Trophoblast cell (in vitro differentiated cells and primary cell): ENCODE measurements at regions not wholly inside any gene's neighbourhood (a gene's known extent, or its start where the extent isn't known, plus 50 kb on each side); places are given as distances from the start of the nearest gene placed in this dataset.

Source experiments
- DNase-seq, 2 donors: peaks; one replicate each; pipeline ENCODE4 v3.0.0-alpha.2; 2016
- H2AFZ ChIP-seq: 2 replicates; pipeline ENCODE4 v1.6.1; 2013; ENCODE audit warnings: low read length, moderate library complexity, mild to moderate bottlenecking; ENCODE audit not compliant: insufficient read depth, poor library complexity
- H2AK5ac ChIP-seq: 2 replicates; pipeline ENCODE4 v1.6.1; 2013; ENCODE audit warnings: mild to moderate bottlenecking, low read length
- H2BK120ac ChIP-seq: 2 replicates; pipeline ENCODE4 v1.6.1; 2013; ENCODE audit warnings: low read length, mild to moderate bottlenecking, moderate library complexity; ENCODE audit not compliant: insufficient read depth, poor library complexity
- H2BK12ac ChIP-seq: 2 replicates; pipeline ENCODE4 v1.6.1; 2013; ENCODE audit warnings: mild to moderate bottlenecking, low read length, moderate library complexity
- H2BK5ac ChIP-seq: 2 replicates; pipeline ENCODE4 v1.6.1; 2013; ENCODE audit warnings: low read length, low read depth, moderate library complexity, mild to moderate bottlenecking; ENCODE audit not compliant: poor library complexity
- H3K14ac ChIP-seq: 2 replicates; pipeline ENCODE4 v1.6.1; 2013; ENCODE audit warnings: mild to moderate bottlenecking, low read length
- H3K18ac ChIP-seq: 2 replicates; pipeline ENCODE4 v1.6.1; 2013; ENCODE audit warnings: mild to moderate bottlenecking, low read length
- H3K23ac ChIP-seq: 2 replicates; pipeline ENCODE4 v1.6.1; 2013; ENCODE audit warnings: low read length
- H3K27ac ChIP-seq: 2 replicates; pipeline ENCODE4 v1.5.1; 2013; ENCODE audit warnings: low read depth, mild to moderate bottlenecking, inconsistent platforms, low read length, moderate library complexity
- H3K27me3 ChIP-seq: 2 replicates; pipeline ENCODE4 v1.6.1; 2013; ENCODE audit warnings: inconsistent platforms, mild to moderate bottlenecking, low read length, moderate library complexity; ENCODE audit not compliant: insufficient read depth
- H3K36me3 ChIP-seq, 2 experiments: 1 replicate in 1 of 2; 2 replicates in 1 of 2; pipeline ENCODE4 v1.6.1; 2013; ENCODE audit warnings: low read length in 2 of 2, mild to moderate bottlenecking in 2 of 2, moderate library complexity in 1 of 2; ENCODE audit not compliant: insufficient read depth in 2 of 2, control insufficient read depth in 1 of 2
- H3K4ac ChIP-seq: 2 replicates; pipeline ENCODE4 v1.6.1; 2013; ENCODE audit warnings: low read depth, mild to moderate bottlenecking, low read length, moderate library complexity
- H3K4me1 ChIP-seq, 2 experiments: 1 replicate in 1 of 2; 2 replicates in 1 of 2; pipeline ENCODE4 v1.6.1; 2013; ENCODE audit warnings: low read length in 2 of 2, mild to moderate bottlenecking in 2 of 2, moderate library complexity in 1 of 2; ENCODE audit not compliant: insufficient read depth in 2 of 2, control insufficient read depth in 1 of 2
- H3K4me2 ChIP-seq: 2 replicates; pipeline ENCODE4 v1.6.1; 2013; ENCODE audit warnings: inconsistent platforms, mild to moderate bottlenecking, low read length, moderate library complexity
- H3K4me3 ChIP-seq: 2 replicates; pipeline ENCODE4 v1.5.1; 2013; ENCODE audit warnings: mild to moderate bottlenecking, low read depth, low read length, inconsistent platforms
- H3K79me1 ChIP-seq: one replicate; pipeline ENCODE4 v1.6.1; 2013; ENCODE audit warnings: low read length
- H3K79me2 ChIP-seq: 2 replicates; pipeline ENCODE4 v1.6.1; 2013; ENCODE audit warnings: low read length, mild to moderate bottlenecking; ENCODE audit not compliant: control insufficient read depth, insufficient read depth, poor library complexity
- H3K9ac ChIP-seq: 2 replicates; pipeline ENCODE4 v1.6.1; 2013; ENCODE audit warnings: mild to moderate bottlenecking, low read length
- H3K9me3 ChIP-seq: 2 replicates; pipeline ENCODE4 v1.6.1; 2013; ENCODE audit warnings: low read depth, mild to moderate bottlenecking, control low read depth, inconsistent platforms, low read length; ENCODE audit not compliant: insufficient read depth
- H4K12ac ChIP-seq: 2 replicates; pipeline ENCODE4 v1.6.1; 2013; ENCODE audit warnings: low read depth, mild to moderate bottlenecking, low read length, moderate library complexity
- H4K8ac ChIP-seq: 2 replicates; pipeline ENCODE4 v1.6.1; 2013; ENCODE audit warnings: low read depth, mild to moderate bottlenecking, low read length, moderate library complexity
- H4K91ac ChIP-seq: one replicate; pipeline ENCODE4 v1.6.1; 2013; ENCODE audit warnings: low read depth, mild to moderate bottlenecking, low read length, moderate library complexity
- WGBS: extraction: QIAGEN DNeasy Blood & Tissue Kit; methylation state at CpG from one replicate; pipeline ENCODE4 v1.1.7; 2013; ENCODE audit warnings: missing lambda C conversion rate; ENCODE audit not compliant: insufficient read length, insufficient coverage; ENCODE audit errors: extremely low coverage; 5-methylcytosine and 5-hydroxymethylcytosine counted together

GRCh38 chr3:72698154-72698917 lies 149.9 kb downstream of the SHQ1 start:
- Histone ChIP-seq H3K79me1 (no peaks in the 10 kb centered on the region), H2BK5ac (no peak overlapping the region), H3K4me3 (no peak overlapping the region), H3K9ac (no peak overlapping the region), H2BK12ac (no peak overlapping the region), H3K23ac (no peak overlapping the region), H3K4me1 (peaks cover 0 to 3% of the 10 kb centered on the region in 2 experiments), H2AFZ (no peak overlapping the region), H2AK5ac (no peak overlapping the region), H4K8ac (no peak overlapping the region), H3K4ac (no peak overlapping the region), H4K12ac (no peak overlapping the region), H3K79me2 (no peaks in the 10 kb centered on the region), H2BK120ac (no peak overlapping the region), H3K18ac (no peak overlapping the region), H3K4me2 (no peak overlapping the region), H3K9me3 (no peaks in the 10 kb centered on the region), H4K91ac (no peak overlapping the region), H3K27me3 (no peaks in the 10 kb centered on the region), H3K36me3 (no peaks in the 10 kb centered on the region), H3K27ac (no peak overlapping the region), H3K14ac (no peak overlapping the region)
- no CpG with 5 or more reads among the region's 3 CpGs for WGBS
- no peak for DNase-seq

- Histone ChIP-seq H3K27ac (no peak overlapping the region), H3K4me2 (no peak overlapping the region), H4K8ac (no peak overlapping the region), H2AFZ (no peak overlapping the region), H3K79me1 (no peaks in the 10 kb centered on the region), H2BK5ac (no peak overlapping the region), H3K36me3 (no peaks in the 10 kb centered on the region), H3K14ac (no peak overlapping the region), H3K4me1 (peaks cover 0 to 3% of the 10 kb centered on the region in 2 experiments), H3K79me2 (no peaks in the 10 kb centered on the region), H3K4me3 (no peak overlapping the region), H2AK5ac (no peak overlapping the region), H4K91ac (no peak overlapping the region), H3K4ac (no peak overlapping the region), H3K9ac (no peak overlapping the region), H3K23ac (no peak overlapping the region), H2BK120ac (no peak overlapping the region), H3K9me3 (no peaks in the 10 kb centered on the region), H4K12ac (no peak overlapping the region), H3K27me3 (no peaks in the 10 kb centered on the region), H2BK12ac (no peak overlapping the region), H3K18ac (no peak overlapping the region)
- DNase-seq = no peak
- 100% methylated on average over 1 of the region's 2 CpGs for WGBS
Observed at GRCh38 chr3:72697717-72698116, 150.5 kb downstream of the SHQ1 start.

GRCh38 chr3:72696815-72697214 lies 151.4 kb downstream of the SHQ1 start:
- H3K79me1 ChIP-seq = no peaks in the 10 kb centered on the region
- H3K4me1 ChIP-seq = peaks cover 0 to 3% of the 10 kb centered on the region in 2 experiments
- no peak overlapping the region for H4K12ac ChIP-seq
- H2BK12ac ChIP-seq = no peak overlapping the region
- no peak overlapping the region for H3K14ac ChIP-seq
- H3K36me3 ChIP-seq = no peaks in the 10 kb centered on the region
- no peak overlapping the region for H3K4me2 ChIP-seq
- H3K9me3 ChIP-seq = no peaks in the 10 kb centered on the region
- H3K79me2 ChIP-seq = no peaks in the 10 kb centered on the region
- H3K4ac ChIP-seq = no peak overlapping the region
- no peak overlapping the region for H4K8ac ChIP-seq
- no peak overlapping the region for H2BK120ac ChIP-seq
- no peaks in the 10 kb centered on the region for H3K27me3 ChIP-seq
- H3K23ac ChIP-seq = no peak overlapping the region
- no peak overlapping the region for H3K4me3 ChIP-seq
- no peak overlapping the region for H2BK5ac ChIP-seq
- no peak overlapping the region for H2AK5ac ChIP-seq
- DNase-seq = no peak
- no peak overlapping the region for H4K91ac ChIP-seq
- no peak overlapping the region for H3K18ac ChIP-seq
- no peak overlapping the region for H3K9ac ChIP-seq
- WGBS = no CpG with 5 or more reads among the region's 5 CpGs
- no peak overlapping the region for H2AFZ ChIP-seq
- H3K27ac ChIP-seq = no peak overlapping the region

GRCh38 chr3:72694398-72694797 lies 153.8 kb downstream of the SHQ1 start:
- Histone ChIP-seq H3K79me1 (no peaks in the 10 kb centered on the region), H3K27me3 (no peaks in the 10 kb centered on the region), H2BK12ac (no peak overlapping the region), H3K36me3 (no peaks in the 10 kb centered on the region), H3K27ac (no peak overlapping the region), H2AK5ac (no peak overlapping the region), H2BK120ac (no peak overlapping the region), H3K79me2 (no peaks in the 10 kb centered on the region), H3K4me3 (no peak overlapping the region), H3K23ac (no peak overlapping the region), H3K4me2 (no peak overlapping the region), H3K18ac (no peak overlapping the region), H4K12ac (no peak overlapping the region), H4K91ac (no peak overlapping the region), H3K4me1 (peaks cover 0 to 3% of the 10 kb centered on the region in 2 experiments), H3K9ac (no peak overlapping the region), H3K4ac (no peak overlapping the region), H4K8ac (no peak overlapping the region), H2AFZ (no peak overlapping the region), H3K14ac (no peak overlapping the region), H2BK5ac (no peak overlapping the region), H3K9me3 (no peaks in the 10 kb centered on the region)
- no peak for DNase-seq
- WGBS = no CpG with 5 or more reads among the region's 6 CpGs
